Umbilical cord (tissue), 1 donor: ENCODE measurements at regions not wholly inside any gene's neighbourhood (a gene's known extent, or its start where the extent isn't known, plus 50 kb on each side); places are given as distances from the start of the nearest gene placed in this dataset.

Source experiments
- DNase-seq: peaks from one replicate; pipeline ENCODE4 v3.0.0-alpha.2; 2015; ENCODE audit warnings: low spot score

DNA sequence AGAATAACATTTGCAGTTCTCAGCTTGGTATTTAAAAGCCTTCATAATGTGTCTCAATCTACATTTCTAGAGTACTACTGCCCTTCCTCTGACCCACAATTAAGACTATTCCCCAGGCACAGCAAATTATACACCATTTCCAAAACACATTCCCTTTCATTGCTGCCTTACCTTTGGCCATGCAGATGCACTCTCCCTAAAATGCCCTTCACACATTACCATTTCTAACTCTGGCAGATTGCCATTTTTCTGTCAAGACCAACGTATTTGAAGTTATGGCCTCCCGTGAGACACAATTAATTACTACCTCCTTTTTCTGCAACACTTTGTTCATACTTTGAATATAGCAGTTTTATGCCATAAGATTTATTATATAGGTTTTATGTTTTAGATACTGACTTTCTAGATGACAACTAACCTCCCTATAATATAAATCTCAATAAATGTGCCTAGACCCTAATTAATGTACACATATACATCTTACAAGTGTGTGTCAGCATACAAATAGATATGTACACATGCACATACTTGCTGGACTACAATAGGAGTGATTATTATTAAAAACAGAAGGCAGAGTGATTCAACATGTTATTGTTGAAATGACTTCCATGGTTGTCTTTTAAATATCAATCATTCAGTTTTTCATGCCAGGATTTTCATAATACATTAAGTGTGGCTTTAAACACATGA, 2902.5 kb downstream of the PCDH9 start:
- DNase-seq, result no peak

DNA sequence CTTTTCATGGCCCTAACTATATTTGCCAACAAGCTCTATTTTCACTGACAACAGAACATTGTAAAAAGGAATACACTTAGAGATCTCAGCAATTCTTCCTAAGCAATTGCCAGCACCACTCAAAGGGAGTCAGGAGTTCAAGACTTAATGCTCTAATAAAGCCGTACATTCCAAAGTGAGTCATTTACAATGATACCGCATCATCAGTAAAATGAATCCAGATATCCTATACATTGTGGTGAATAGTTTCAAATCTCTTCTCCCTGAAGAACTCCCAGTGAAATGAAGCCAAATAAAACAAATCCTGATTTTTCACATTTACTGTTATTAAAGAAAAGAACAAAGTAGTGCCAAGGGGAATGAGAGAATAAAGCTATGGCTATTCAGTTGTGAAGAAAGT, 2898.7 kb upstream of the PCDH20 start:
- DNase-seq, result peak; percentile 28

DNA sequence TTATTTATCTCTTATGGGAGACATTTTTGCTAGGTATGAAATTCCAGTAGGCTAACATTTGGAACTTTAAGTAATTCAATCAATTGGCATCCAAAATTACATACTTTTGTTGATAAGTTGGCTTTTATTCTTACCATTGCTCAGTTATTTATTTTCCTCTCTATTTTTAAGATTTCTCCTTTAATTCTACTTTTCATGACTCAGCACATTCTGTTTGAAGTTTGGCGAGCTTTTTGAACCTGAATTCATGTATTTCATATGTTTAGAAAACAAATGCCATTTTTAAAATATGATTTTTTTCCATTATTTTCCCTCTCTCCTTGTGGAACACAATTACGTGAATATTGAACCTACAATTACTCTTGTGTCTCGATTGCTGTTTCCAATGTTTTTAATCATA, 2896.3 kb upstream of the PCDH20 start:
- DNase-seq, result no peak

GRCh38 chr13:64311112-64311511, 2895.5 kb upstream of the PCDH20 start:
- no peak for DNase-seq

- DNase-seq, result no peak
Measured at GRCh38 chr13:64305246-64305645, 2889.6 kb upstream of the PCDH20 start.

- DNase-seq, result no peak
Measured at GRCh38 chr13:64300239-64300638, 2884.6 kb upstream of the PCDH20 start.

- peak; percentile 16 for DNase-seq
Measured at GRCh38 chr13:64293923-64294322, 2878.3 kb upstream of the PCDH20 start.

- no peak for DNase-seq
Measured at GRCh38 chr13:64289702-64290101, 2874.1 kb upstream of the PCDH20 start.

- no peak for DNase-seq
Measured at GRCh38 chr13:64283926-64284325, 2868.3 kb upstream of the PCDH20 start.

DNA sequence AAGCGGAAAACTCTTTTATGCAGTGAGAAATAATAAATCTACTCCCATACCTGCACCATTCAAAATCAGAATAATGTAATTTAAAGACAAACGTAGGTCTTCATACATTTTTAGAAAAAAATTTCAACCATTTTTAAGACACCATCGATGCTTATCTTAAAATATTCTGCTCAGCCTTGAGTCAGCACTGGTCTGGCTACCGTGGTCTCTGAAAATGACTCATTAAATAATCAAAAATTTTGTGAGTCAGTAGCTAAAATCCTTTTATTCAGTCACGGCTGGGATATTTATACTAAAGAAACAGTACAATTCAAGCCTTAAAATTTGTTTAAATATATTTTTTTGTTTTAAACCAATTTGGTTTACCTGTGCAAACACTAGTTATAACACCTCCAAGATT, 2862.8 kb upstream of the PCDH20 start:
- DNase-seq, result no peak

GRCh38 chr13:64277097-64277496, 2861.4 kb upstream of the PCDH20 start:
- DNase-seq, result no peak

GRCh38 chr13:64276232-64276631, 2860.6 kb upstream of the PCDH20 start:
- DNase-seq, result no peak

DNA sequence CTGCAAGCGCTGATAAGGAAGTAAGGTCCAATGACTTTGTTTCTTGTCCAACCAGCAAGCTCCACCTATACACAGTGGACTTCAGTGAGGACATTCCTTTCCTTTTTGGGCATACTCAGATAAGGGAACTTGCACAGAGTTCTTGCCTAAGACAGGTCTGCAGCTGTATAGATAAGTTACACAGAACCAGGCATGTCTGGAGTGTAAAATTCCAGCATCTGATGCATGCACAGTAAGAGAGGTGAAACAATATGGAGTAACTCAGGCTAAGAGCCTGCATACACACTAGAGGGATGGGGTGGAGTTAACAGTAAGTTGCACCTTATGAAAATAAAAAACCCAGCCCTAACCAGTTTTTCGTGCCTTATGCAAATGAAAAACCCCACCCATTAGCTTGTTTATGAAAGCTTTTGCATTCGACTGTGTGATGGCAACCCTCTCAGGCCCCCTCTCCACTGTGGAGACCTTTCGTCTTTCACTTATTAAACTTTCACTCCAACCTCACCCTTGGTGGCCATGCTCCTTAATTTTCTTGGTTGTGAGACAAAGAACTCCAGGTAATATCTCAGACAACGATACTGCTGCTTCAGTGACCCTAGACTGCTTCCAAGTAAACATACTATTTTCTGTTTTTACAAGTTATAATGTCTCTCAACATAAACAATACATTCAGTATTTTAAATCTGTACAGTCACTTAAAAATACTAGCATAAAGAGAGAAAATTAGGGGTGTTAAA, 2859.0 kb upstream of the PCDH20 start:
- peak; percentile 9 for DNase-seq

GRCh38 chr13:64273780-64274179, 2858.1 kb upstream of the PCDH20 start:
- no peak for DNase-seq

- DNase-seq, result no peak
Measured at GRCh38 chr13:64272681-64273080, 2857.0 kb upstream of the PCDH20 start.

DNA sequence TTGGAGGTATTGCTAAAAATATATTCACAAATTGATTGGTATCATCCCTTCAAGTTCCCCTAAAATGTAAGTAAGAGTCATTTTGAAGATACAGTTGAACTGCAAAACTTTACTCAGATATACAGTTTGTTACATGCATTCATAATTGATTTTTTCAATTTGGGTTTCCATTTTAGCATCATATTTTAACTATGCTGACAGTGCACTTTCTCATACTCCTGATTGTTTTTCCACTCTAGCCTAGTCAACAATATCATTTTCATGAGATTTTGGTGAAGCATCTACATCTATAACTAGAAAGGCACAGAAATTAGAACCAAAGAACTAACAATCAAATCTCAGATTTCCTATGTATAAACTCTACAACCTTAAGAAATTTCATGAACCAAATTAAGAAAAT, 2850.4 kb upstream of the PCDH20 start:
- no peak for DNase-seq

DNA sequence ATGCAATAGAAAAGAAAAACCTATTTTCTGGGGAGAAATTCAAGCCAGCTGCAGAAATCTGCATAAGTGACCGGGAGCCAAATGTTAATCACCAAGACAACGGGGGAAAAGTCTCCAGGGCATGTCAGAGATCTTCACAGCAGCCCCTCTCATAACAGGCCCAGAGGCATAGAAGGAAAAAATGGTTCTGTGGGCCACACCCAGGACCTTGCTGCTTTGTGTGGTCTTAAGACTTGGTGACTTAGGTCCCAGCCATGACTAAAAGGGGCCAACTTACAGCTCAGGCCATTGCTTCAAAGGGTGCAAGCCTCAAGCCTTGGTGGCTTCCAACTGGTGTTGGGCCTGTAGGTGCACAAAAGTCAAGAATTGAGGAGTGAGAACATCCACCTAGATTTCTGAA, 2847.6 kb upstream of the PCDH20 start:
- DNase-seq, result no peak

DNA sequence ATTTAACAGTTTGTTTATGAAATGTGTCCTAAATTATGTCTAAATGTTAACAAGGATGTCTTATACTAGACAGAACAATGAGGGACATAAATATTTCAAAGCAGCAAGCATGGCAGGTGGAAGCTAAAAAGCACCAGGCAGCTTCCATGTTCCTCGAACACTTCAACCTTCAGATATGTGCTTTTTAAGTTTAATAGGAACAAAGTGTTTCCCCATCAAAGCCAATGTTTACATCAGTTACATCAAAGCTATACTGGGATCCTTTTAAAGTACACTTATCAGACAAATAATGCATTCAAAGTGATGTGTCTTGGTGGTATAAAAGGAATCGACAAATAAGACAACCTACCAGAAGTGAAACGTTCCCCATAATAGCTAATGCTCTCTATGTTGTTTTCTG, 2841.1 kb upstream of the PCDH20 start:
- DNase-seq, result no peak

DNA sequence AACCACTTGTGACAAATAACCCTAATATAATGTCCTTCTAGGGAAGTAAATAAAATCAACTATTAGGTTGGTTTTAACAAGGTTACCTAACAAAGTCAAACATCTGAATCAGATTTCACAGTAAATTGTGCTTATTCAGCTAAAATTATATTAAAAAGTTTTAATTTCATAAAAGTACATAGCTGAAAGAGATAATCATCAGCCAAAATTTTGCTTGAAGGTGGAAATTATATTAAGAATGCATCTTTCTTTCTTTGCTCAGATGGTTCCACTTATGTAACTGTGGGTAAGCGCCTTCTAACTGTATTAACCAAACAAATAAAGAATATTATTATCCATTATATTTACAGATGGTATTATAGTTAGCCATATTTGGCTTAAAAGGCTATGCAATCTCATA, 2840.3 kb upstream of the PCDH20 start:
- DNase-seq, result no peak

GRCh38 chr13:64248371-64249065, 2832.9 kb upstream of the PCDH20 start:
- DNase-seq, result peak; percentile 49

- peak; percentile 58 for DNase-seq
Measured at GRCh38 chr13:64239372-64239771, 2823.7 kb upstream of the PCDH20 start.

DNA sequence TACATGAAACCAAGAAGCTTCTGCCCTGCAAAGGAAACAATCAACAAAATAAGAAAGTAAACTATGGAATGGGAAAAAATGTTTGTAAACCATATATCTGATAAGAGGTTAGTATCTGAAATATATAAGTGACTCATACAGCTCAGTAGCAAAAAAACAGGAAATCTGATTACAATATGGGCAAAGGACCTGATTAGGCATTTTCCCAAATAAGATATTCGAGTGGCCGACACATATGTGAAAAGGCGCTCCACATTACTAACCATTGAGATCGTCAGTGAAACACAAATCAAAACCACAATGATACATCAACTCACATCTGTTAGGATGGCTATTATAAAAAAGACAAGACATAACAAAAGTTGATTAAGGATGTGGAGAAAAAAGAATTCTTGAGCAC, 2818.6 kb upstream of the PCDH20 start:
- no peak for DNase-seq

- no peak for DNase-seq
Measured at GRCh38 chr13:64223016-64223415, 2807.4 kb upstream of the PCDH20 start.
